GF-D8 (cell line): ENCODE measurements at regions not wholly inside any gene's neighbourhood (a gene's known extent, or its start where the extent isn't known, plus 50 kb on each side); places are given as distances from the start of the nearest gene placed in this dataset.

Experiments
- DNase-seq: peaks from one replicate; lab custom pipeline; 2025; lab: John Stamatoyannopoulos, UW

GRCh38 chr4:125808022-125808421 lies 493.3 kb downstream of the FAT4 start:
- DNase-seq, result no peak

DNA sequence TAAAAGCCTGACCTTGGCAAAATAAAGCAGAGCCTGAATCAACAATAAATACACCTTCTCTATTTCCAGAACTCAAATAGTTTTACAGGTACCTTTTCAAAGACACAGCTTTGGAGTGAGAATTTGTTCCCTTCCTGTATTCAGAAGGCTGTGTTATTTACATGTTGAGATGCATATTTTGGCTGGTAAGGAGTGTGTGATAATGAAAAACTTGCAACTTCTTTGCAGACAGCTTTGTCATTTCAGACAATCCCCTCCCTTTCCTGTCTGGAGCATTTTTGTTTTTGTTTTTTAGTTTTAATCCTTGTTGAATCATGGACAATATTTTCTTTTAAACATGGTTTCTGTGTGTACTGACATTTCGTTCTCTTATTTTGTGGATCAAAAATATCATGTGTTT lies 493.8 kb downstream of the FAT4 start:
- DNase-seq, result no peak

- DNase-seq, result no peak
Observed at GRCh38 chr4:125811892-125812291, 497.1 kb downstream of the FAT4 start.

GRCh38 chr4:125826801-125827695 lies 512.3 kb downstream of the FAT4 start:
- DNase-seq, result no peak

GRCh38 chr4:125827696-125828052 lies 512.9 kb downstream of the FAT4 start:
- no peak for DNase-seq

GRCh38 chr4:125828346-125828745 lies 513.6 kb downstream of the FAT4 start:
- DNase-seq, result no peak

DNA sequence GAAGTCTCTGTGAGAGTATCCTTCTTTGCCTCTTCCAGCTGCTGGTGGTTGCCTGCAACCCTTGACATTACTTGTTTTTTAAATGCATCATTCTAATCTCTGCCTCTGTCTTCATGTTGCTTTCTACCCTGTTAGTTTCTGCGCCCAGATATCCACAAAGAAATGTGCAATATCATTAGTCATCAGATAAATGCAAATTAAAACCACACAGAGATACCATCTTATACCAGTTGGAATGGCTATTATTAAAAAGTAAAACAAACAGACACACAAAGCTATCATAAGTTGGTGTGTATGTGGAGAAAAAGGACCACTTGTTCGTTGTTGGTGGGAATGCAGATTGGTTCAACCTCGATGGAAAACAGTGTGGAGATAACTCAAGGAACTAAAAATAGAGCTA lies 517.4 kb downstream of the FAT4 start:
- no peak for DNase-seq

- no peak for DNase-seq
Observed at GRCh38 chr4:125836597-125837195, 521.9 kb downstream of the FAT4 start.

GRCh38 chr4:125837493-125838201 lies 522.9 kb downstream of the FAT4 start:
- no peak for DNase-seq

DNA sequence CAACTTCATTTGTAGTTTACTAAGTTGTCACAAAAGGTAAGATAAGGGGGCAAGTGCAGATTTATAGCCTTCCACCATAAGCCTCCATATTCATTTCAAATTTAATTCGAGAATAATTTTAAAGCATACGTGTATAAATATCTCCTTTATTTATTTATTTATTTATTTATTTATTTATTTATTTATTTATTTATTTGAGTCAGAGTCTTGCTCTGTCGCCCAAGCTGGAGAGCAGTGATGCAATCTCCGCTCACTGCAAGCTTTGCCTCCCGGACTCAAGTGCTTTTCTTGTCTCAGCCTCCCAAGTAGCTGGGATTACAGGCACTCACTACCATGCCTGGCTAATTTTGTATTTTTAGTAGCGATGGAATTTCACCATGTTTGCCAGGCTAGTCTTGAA lies 523.4 kb downstream of the FAT4 start:
- DNase-seq, result no peak

- DNase-seq, result no peak
Observed at GRCh38 chr4:125838924-125839323, 524.2 kb downstream of the FAT4 start.

- DNase-seq, result no peak
Observed at GRCh38 chr4:125843947-125844346, 529.2 kb downstream of the FAT4 start.

DNA sequence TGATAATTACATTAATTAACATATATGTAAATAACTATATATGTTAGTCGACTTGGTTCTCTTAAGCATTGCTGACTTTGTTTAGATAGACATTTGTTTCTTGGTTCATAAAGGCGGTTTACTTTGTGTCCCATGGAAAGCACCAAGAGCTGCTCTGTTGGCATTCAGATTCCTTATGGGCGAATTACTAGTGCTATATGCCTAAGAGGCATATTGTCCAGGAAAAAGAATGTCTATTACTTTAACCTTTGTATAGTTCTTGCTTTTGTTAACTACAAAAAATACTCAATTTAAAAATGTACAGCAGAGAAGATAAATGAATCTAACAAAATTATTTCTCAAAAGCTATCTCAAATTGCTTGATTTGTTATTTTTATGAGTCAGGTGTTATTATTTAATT lies 532.8 kb downstream of the FAT4 start:
- DNase-seq, result no peak

DNA sequence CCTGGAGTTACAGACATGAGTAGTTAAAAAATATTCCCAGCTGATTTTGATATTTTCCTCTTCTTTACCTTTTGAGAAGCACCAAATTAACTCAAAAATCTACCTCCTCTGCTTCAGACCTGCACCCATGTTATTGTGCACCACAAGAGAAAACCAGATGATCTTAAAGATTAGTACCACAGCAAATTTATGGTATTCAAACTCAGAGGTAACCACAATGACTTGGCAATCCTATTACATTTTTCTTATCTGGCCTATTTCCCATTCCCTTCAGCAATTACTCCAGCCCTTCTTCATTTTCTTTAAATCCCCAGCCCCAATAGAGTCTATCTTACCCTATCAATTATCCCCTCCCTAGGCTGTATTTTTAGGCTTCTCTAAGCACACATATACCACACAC lies 535.1 kb downstream of the FAT4 start:
- no peak for DNase-seq

DNA sequence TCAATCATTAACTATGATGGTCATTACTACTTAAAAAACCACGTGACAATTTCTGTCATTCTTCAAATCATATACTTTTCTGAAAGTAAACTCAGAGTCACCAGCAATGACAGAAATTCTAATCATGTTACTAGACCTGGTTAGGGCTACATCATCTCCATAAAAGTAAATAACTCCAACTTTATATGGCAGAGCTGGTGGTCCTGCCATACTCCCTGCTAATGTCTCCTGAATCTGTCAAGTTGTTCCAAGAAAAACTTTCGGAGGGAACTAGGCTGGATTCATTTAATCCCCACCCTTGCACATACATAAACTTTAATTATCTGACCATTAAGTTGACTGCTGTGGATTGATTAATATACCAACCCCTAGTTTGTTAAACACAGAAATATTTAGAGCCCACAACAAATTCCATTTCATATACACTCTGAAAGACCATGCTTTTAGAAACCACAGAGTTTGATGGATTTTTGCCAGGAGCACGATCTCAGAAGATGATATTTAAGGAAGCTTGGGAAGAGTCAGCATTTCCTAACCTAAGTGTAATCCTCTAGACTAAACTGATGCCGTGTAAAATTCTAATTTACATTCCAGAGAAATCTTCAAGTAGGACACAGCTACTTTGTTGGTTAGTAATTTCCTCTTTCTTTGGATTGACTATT lies 577.0 kb downstream of the FAT4 start:
- DNase-seq, result no peak

DNA sequence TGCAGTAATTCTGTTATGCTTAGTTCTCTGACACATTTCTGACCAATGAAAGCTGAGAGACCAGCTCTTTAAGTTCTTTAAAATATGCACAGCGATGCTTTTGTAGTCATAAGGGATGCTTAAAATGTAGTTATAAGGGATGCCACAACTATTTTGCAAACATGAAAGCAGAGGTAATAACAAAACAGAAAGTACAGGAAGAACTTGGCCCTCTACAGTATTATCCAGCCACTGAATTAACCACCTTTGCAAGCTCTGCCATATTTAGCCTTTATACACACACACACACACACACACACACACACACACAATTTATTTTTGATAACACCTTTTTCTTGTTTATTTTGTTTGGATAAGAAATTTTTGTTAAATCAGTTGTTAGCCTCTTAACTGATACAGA lies 590.0 kb downstream of the FAT4 start:
- no peak for DNase-seq

GRCh38 chr4:125911058-125911457 lies 596.3 kb downstream of the FAT4 start:
- no peak for DNase-seq

DNA sequence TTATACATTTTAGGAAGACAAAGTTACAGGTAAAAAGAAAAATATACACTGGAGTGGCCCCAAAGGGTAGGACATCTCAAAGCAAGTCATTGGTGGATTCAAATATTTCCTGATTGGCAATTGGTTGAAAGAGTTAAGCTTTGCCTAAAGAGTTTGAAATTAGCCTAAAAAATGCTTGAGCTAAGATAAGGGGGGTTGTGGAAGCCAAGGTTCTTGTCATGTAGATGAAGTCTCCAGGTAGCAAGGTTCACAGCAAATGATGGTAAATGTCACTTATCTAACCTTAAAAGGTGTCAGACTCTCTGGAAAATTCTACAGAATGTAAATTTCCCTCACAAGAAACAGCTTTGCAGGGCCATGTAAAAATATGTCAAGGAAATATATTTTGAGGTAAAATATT lies 596.7 kb downstream of the FAT4 start:
- no peak for DNase-seq

DNA sequence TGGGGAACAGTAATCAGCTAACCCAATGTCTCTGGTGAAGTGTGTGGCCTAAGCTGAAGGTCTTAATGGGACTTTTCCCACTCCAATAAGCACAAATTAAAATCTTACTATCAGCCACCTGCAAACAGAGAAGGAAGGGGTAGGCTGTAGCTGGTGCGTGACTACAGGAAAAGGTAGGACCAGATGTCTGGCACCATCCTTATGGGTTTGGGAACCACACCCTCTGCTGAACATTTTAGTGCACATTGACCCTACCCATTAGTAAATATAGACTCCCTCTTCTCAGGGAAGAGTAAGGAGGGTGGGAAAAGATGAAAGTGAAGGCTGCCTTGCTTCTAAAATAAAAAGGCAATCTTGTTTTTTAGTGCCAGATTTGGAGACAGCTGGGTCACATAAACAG lies 602.8 kb downstream of the FAT4 start:
- no peak for DNase-seq

- DNase-seq, result no peak
Observed at GRCh38 chr4:125928652-125929051, 613.9 kb downstream of the FAT4 start.

DNA sequence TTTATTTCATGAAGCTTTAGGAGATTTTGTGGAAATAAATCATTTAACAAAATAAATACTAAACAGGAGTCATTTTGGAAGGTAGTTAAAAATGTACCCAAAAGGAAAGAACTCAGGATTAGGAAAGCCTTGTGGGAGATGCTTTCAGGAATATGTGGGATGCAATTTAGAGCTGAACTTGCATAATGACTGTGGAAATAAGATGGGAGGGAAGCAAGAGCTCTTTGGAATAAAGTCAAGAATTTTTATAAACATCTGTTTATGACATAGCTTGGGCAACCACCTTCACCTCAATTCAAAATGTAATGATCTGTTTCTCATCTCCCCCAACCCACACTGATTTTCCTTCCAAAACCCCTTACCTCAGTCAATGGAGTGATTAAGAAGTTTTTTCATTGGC lies 623.8 kb downstream of the FAT4 start:
- DNase-seq, result no peak

GRCh38 chr4:125940426-125940825 lies 625.7 kb downstream of the FAT4 start:
- no peak for DNase-seq

- DNase-seq, result no peak
Observed at GRCh38 chr4:125944966-125945365, 630.2 kb downstream of the FAT4 start.
